Vagina (tissue), 2 donors: ENCODE measurements at regions not wholly inside any gene's neighbourhood (a gene's known extent, or its start where the extent isn't known, plus 50 kb on each side); places are given as distances from the start of the nearest gene placed in this dataset.

Experiments
- POLR2A ChIP-seq, 2 donors: fragments of 450-650 bp; IDR thresholded peaks; one replicate each; pipeline ENCODE4 v1.6.1; 2017; ENCODE audit warnings: antibody characterized with exemption in 2 of 2, mild to moderate bottlenecking in 2 of 2, moderate library complexity in 2 of 2
- TF ChIP-seq, protein P1 (sequence below), 3 experiments: fragments of 450-650 bp in 2 of 3; fragments of 200-600 bp in 1 of 3; sonication (generic) in 1 of 3; IDR thresholded peaks; one replicate each; pipeline ENCODE4 v1.5.1; 2017 to 2019; ENCODE audit warnings: antibody characterized with exemption in 3 of 3, mild to moderate bottlenecking in 2 of 3, moderate library complexity in 2 of 3

DNA sequence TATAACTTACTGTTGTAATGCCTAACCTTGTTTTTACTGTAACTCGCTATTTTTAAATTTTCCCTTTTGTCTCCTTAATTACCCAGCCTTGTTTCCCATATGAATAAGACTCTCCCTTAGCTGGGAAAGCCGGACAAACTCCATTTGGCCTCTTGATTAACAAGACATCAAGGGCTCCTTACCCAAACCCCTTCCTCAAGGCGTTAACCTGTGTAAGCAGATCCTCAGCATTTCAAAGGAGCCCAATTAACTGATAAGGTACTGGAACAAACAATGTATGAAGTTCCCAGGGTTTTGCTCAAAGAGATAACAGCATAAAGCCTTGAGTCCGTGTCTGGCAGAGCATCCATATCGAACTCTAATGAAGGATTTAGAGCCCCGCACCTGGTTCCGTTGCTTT, 66.0 kb upstream of the SIMC1 start:
- TF ChIP-seq, protein P1, sequence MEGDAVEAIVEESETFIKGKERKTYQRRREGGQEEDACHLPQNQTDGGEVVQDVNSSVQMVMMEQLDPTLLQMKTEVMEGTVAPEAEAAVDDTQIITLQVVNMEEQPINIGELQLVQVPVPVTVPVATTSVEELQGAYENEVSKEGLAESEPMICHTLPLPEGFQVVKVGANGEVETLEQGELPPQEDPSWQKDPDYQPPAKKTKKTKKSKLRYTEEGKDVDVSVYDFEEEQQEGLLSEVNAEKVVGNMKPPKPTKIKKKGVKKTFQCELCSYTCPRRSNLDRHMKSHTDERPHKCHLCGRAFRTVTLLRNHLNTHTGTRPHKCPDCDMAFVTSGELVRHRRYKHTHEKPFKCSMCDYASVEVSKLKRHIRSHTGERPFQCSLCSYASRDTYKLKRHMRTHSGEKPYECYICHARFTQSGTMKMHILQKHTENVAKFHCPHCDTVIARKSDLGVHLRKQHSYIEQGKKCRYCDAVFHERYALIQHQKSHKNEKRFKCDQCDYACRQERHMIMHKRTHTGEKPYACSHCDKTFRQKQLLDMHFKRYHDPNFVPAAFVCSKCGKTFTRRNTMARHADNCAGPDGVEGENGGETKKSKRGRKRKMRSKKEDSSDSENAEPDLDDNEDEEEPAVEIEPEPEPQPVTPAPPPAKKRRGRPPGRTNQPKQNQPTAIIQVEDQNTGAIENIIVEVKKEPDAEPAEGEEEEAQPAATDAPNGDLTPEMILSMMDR (IDR thresholded peaks at IDR 0.05) = no peak
- no peak for TF ChIP-seq POLR2A (IDR thresholded peaks at IDR 0.05)
